Keratinocyte (primary cell): ENCODE measurements at regions not wholly inside any gene's neighbourhood (a gene's known extent, or its start where the extent isn't known, plus 50 kb on each side); places are given as distances from the start of the nearest gene placed in this dataset.

ENCODE experiments used
- CTCF ChIP-seq, 3 experiments: IDR thresholded peaks in 1 of 3; conservative IDR thresholded peaks in 1 of 3; optimal IDR thresholded peaks in 1 of 3; 2 replicates in 2 of 3; 3 replicates in 1 of 3; pipeline versions ENCODE3 to v1.5.1; 2011; ENCODE audit warnings: low read length in 3 of 3, mild to moderate bottlenecking in 3 of 3, moderate library complexity in 2 of 3, control low read depth in 1 of 3, inconsistent platforms in 1 of 3; ENCODE audit not compliant: insufficient read depth in 2 of 3; ENCODE audit errors: extremely low read depth in 1 of 3
- EZH2 ChIP-seq: IDR thresholded peaks from one replicate; pipeline ENCODE4 v1.6.1; 2012; ENCODE audit warnings: inconsistent platforms, mild to moderate bottlenecking, low read length, moderate library complexity

- TF ChIP-seq CTCF (optimal IDR thresholded peaks at IDR 0.05 in 1 of 3, IDR thresholded peaks at IDR 0.05 in 1 of 3, conservative IDR thresholded peaks at IDR 0.05 in 1 of 3; ENCODE audit: extremely low read depth in 1 of 3, insufficient read depth in 2 of 3, low read length in 3 of 3) (no peak), EZH2 (no peak)
Observed at GRCh38 chr10:111148025-111148424, 71.2 kb downstream of the ADRA2A start.
